ENCODE measurements at regions not wholly inside any gene's neighbourhood (a gene's known extent, or its start where the extent isn't known, plus 50 kb on each side); places are given as distances from the start of the nearest gene placed in this dataset.

DNA sequence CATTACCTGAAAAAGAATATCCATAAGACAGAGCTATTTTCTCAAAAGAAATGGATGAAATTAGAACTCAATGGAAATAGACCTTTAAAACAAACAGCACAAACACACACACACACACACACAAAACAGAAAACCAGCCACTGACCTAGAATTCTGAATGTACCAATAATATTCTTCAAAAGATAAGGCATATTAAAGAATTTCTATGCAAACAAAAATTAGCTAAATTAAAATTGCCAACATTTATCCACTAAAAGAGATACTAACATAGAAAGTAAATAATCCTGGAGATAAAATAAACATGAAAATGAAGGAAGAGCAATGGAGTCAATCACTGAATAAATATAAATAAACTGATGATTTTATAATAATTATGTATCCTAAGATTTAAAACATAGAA, 431.2 kb downstream of the SH2D4B start:
- ChIA-PET POLR2A (no interaction called here), CTCF (no interaction called here)
- Histone ChIP-seq H3K27me3 (ENCODE audit: control insufficient read depth, insufficient read depth, low read length) (no peaks in the 10 kb centered on the region), H3K9me3 (ENCODE audit: control insufficient read depth, insufficient read depth, low read length) (peaks cover 3% of the 10 kb centered on the region; the same call in 1 of the 2 replicates), H3K4me3 (ENCODE audit: low read depth, low read length) (no peak overlapping the region), H3K27ac (ENCODE audit: low read depth, low read length) (no peak overlapping the region)
- DNase-seq (ENCODE audit: low read depth, low spot score) = no peak
- TF ChIP-seq, protein P1, sequence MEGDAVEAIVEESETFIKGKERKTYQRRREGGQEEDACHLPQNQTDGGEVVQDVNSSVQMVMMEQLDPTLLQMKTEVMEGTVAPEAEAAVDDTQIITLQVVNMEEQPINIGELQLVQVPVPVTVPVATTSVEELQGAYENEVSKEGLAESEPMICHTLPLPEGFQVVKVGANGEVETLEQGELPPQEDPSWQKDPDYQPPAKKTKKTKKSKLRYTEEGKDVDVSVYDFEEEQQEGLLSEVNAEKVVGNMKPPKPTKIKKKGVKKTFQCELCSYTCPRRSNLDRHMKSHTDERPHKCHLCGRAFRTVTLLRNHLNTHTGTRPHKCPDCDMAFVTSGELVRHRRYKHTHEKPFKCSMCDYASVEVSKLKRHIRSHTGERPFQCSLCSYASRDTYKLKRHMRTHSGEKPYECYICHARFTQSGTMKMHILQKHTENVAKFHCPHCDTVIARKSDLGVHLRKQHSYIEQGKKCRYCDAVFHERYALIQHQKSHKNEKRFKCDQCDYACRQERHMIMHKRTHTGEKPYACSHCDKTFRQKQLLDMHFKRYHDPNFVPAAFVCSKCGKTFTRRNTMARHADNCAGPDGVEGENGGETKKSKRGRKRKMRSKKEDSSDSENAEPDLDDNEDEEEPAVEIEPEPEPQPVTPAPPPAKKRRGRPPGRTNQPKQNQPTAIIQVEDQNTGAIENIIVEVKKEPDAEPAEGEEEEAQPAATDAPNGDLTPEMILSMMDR (IDR thresholded peaks at IDR 0.05; ENCODE audit: low read depth, low read length) = no peak

DNA sequence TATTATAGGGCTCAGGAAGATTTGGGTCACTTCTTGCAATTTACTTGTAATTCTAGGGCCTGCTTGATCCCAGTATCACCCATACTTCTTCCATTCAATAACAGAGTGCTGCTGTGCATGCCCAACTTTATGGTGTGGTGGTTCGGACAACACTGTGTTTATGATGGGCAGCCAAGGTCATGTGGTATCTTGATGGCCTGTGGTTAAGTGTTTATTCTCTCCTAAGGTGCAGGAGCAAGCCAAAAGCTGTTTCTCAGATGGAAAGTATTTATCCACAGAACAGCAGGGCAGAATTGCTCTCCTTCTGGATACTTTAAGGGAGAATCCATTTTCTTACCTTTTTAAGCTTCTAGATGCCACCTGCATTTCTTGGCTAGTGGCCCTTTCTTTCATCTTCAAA, 433.8 kb downstream of the SH2D4B start:
- CTCF ChIA-PET = no interaction called here
- POLR2A ChIA-PET = no interaction called here
- TF ChIP-seq, protein P1 (IDR thresholded peaks at IDR 0.05; ENCODE audit: low read depth, low read length) = no peak
- DNase-seq (ENCODE audit: low read depth, low spot score) = no peak
- peaks cover 3% of the 10 kb centered on the region; the same call in 1 of the 2 replicates for H3K9me3 ChIP-seq (ENCODE audit: control insufficient read depth, insufficient read depth, low read length)
- H3K27me3 ChIP-seq (ENCODE audit: control insufficient read depth, insufficient read depth, low read length) = no peaks in the 10 kb centered on the region
- H3K27ac ChIP-seq (ENCODE audit: low read depth, low read length) = no peak overlapping the region
- H3K4me3 ChIP-seq (ENCODE audit: low read depth, low read length) = no peak overlapping the region

DNA sequence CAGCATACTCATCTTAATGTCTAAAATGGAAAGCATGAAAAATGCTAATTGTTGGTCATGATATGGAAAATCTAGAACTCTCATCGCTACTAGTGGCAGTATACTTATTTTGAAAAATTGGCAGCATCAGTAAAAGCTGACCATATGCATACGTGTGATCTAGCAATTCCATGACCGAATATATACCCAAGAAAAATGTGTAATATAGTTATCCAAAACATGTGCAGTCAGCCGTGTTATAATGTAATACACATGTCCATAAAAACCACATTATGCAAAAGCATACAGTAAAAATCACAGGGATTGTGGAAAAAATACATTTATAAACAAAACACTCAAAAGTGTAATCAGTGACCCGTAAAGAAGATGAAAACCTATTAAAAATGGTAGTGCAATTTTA, 439.0 kb downstream of the SH2D4B start:
- CTCF ChIA-PET = no interaction called here
- peaks cover 3% of the 10 kb centered on the region for H3K9me3 ChIP-seq (ENCODE audit: control insufficient read depth, insufficient read depth, low read length)
- POLR2A ChIA-PET = no interaction called here
- no peak overlapping the region for H3K27ac ChIP-seq (ENCODE audit: low read depth, low read length)
- no peaks in the 10 kb centered on the region for H3K27me3 ChIP-seq (ENCODE audit: control insufficient read depth, insufficient read depth, low read length)
- no peak for DNase-seq (ENCODE audit: low read depth, low spot score)
- TF ChIP-seq, protein P1 (IDR thresholded peaks at IDR 0.05; ENCODE audit: low read depth, low read length) = no peak
- H3K4me3 ChIP-seq (ENCODE audit: low read depth, low read length) = no peak overlapping the region

DNA sequence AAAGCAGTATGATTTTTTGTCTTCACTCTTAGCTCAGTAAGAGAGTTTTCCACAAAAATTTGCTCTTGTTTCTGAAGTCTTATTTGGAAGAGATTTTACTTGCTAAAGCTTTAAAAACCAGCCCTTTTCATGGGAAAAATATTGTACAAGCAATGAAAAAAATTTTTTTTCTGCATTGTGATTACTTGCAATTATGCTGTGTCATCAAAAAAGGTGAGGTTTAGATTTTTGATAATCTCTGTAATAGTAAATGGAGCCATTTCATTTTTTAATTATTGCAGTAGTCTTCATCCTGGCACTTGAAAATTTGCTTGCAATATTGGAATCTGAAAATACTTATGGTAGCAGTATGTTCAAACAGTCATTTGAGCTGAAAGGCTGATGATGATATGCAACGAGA, 447.4 kb downstream of the SH2D4B start:
- ChIA-PET CTCF (no interaction called here), POLR2A (no interaction called here)
- no peak overlapping the region for H3K4me3 ChIP-seq (ENCODE audit: low read depth, low read length)
- no peak for DNase-seq (ENCODE audit: low read depth, low spot score)
- no peaks in the 10 kb centered on the region for H3K27me3 ChIP-seq (ENCODE audit: control insufficient read depth, insufficient read depth, low read length)
- no peaks in the 10 kb centered on the region for H3K9me3 ChIP-seq (ENCODE audit: control insufficient read depth, insufficient read depth, low read length)
- TF ChIP-seq, protein P1 (IDR thresholded peaks at IDR 0.05; ENCODE audit: low read depth, low read length) = no peak
- no peak overlapping the region for H3K27ac ChIP-seq (ENCODE audit: low read depth, low read length)

DNA sequence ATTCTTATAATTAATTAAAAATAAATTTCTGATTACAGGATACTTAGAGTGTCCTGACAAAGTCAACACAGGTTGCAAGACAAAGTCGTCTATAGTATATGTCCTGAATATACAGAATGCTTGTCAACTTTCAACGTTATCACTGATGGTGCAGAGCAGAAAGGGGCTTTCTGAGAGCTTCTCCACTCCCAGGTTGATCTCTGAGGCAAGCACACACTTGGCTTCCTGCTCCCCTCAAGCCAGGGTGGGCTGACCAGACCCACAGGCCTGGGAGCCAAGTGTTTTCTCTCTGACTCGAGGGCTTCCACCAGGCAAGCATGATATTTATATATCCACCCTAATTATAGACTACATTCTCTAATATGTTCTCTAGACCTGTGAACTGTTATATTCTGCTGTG, 448.9 kb downstream of the SH2D4B start:
- no peaks in the 10 kb centered on the region for H3K27me3 ChIP-seq (ENCODE audit: control insufficient read depth, insufficient read depth, low read length)
- TF ChIP-seq, protein P1 (IDR thresholded peaks at IDR 0.05; ENCODE audit: low read depth, low read length) = no peak
- H3K27ac ChIP-seq (ENCODE audit: low read depth, low read length) = no peak overlapping the region
- no peaks in the 10 kb centered on the region for H3K9me3 ChIP-seq (ENCODE audit: control insufficient read depth, insufficient read depth, low read length)
- CTCF ChIA-PET = no interaction called here
- POLR2A ChIA-PET = no interaction called here
- no peak overlapping the region for H3K4me3 ChIP-seq (ENCODE audit: low read depth, low read length)
- no peak for DNase-seq (ENCODE audit: low read depth, low spot score)
